Stimulated activated CD4-positive, alpha-beta T cell treated with anti-CD3 and anti-CD28 coated beads, TNF-alpha, amount 100 ng/mL, for 24 hours (primary cell): ENCODE measurements at regions not wholly inside any gene's neighbourhood (a gene's known extent, or its start where the extent isn't known, plus 50 kb on each side); places are given as distances from the start of the nearest gene placed in this dataset.

ENCODE experiments used
- DNase-seq, 3 experiments: peaks; one replicate each; pipeline ENCODE4 v3.0.0-alpha.2; 2020; ENCODE audit warnings: low read depth in 3 of 3

DNA sequence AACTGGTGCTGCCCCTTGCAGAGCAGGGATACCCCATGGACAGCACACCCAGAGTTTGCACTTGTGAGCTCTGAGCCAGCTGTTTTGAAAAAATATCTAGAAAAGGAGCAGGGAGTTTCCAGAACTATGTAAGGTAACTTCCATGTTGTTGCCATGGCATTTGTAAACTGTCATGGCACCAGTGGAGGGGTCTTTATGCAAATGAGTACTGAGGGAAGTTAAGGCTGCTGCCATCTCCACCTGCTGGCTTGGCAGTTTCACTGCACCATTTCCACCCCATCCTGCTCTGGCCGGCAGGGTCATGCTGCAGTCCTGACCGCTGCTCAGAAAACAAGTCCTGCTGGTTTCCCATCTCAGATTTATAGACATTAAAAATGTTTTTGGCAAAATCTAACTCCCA is 52.3 kb upstream of the SNTG2 start:
- no peak for DNase-seq

DNA sequence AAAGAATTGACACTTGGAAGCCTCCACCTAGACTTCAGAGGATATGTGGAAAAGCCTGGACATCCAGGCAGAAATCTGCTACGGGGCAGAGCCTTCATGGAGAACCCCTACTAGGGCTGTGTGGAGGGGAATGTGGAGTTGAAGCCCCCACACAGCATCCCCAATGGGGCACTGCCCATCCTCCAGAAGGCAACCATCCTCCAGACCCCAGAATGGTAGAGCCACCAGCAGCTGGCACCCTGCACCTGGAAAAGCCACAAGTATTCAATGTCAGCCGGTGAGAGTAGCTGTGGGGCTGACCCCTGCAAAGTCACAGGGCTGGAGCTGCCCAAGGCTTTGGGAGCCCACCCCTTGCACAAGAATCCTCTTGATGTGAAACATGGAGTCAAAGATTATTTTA is 53.6 kb upstream of the SNTG2 start:
- no peak for DNase-seq

DNA sequence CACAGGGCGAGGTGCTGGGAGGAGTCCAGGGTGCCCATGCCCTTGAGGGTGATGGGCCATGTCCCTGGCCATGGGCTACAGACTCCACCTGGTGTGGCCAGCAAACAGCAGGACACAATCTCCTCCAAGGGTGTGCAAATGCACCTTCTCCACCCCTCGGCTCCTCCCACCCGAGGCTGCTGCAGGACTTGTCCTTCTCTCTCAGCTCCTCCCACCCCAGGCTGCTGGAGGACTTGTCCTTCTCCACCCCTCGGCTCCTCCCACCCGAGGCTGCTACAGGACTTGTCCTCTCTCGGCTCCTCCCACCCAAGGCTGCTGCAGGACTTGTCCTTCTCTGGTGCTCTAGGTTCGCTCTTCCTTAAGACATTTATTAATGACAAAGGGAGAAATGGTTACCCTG is 57.3 kb upstream of the SNTG2 start:
- DNase-seq = no peak

DNA sequence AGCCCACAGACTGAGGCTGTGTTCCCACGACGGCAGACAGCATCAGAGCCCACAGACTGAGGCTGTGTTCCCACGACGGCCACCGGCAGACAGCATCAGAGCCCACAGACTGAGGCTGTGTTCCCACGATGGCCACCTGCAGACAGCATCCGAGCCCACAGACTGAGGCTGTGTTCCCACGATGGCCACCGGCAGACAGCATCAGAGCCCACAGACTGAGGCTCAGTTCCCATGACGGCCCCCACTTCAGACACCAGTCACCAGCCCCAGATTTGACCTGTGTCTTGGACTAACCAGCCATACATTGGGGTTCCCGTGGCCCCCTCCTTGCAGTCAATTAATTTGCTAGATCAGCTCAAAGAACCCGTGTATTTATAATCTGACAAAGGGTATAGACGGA is 57.8 kb upstream of the SNTG2 start:
- no peak for DNase-seq

DNA sequence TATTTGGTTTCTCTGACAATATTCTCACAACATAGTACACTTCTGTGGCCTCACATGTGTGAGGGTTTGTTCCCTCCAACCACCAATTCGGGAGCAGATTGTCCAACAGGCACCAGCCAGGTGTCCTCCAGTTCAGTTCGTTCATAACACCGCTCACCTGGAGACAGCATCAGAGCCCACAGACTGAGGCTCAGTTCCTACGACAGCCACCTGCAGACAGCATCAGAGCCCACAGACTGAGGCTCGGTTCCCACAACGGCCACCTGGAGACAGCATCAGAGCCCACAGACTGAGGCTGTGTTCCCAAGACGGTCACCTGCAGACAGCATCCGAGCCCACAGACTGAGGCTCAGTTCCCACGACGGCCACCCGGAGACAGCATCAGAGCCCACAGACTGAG is 58.2 kb upstream of the SNTG2 start:
- DNase-seq = no peak

DNA sequence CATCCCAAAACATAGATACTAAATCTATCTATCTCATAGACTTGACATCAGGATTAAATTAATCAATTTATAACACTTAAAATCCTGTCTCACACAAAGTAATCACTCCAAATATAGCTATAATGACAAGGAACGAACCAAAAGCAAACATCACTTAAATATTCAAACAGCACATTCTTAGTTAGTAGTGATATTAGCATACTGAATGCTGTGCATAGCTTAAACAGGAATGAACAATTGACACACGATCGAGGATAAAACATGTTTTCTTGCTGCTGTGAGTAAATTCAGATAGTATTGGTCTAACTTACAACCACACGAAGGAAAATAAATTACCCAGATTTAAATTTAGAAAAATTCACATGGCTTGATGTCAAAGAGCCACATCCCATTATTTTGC is 58.9 kb upstream of the SNTG2 start:
- DNase-seq = no peak

DNA sequence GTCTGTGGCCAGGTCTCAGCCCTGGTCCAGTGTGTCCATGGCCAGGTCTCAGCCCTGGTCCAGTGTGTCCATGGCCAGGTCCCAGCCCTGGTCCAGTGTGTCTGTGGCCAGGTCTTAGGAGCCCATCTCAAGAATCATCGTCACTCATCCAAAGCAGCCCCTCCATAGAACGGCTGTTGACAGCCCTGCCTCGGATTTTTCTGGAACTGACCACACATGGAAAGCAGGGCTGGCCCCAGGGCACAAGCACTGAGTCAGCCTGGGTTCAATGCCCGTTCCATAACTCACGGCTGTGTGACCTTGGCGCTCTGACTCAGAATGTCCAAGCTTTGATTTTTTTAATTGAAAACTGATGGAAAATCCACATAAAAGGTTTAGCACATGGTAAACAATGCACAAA is 59.9 kb upstream of the SNTG2 start:
- DNase-seq = no peak

DNA sequence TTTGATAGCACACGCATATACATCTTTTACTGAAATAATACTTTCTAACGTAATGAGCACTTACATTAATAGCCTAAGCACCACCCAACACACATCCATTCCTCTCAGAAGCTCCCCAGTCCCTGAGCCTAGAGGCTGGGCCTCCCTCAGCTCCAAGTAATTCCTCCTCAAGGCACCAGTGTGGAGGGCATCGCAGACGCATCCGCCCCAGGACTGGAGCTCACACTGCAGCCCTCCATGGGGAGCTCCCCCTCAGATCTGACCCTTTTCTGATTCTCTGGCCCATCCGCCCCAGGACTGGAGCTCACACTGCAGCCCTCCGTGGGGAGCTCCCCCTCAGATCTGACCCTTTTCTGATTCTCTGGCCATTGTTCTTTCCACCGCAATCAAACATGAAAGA is 60.4 kb upstream of the SNTG2 start:
- no peak for DNase-seq

DNA sequence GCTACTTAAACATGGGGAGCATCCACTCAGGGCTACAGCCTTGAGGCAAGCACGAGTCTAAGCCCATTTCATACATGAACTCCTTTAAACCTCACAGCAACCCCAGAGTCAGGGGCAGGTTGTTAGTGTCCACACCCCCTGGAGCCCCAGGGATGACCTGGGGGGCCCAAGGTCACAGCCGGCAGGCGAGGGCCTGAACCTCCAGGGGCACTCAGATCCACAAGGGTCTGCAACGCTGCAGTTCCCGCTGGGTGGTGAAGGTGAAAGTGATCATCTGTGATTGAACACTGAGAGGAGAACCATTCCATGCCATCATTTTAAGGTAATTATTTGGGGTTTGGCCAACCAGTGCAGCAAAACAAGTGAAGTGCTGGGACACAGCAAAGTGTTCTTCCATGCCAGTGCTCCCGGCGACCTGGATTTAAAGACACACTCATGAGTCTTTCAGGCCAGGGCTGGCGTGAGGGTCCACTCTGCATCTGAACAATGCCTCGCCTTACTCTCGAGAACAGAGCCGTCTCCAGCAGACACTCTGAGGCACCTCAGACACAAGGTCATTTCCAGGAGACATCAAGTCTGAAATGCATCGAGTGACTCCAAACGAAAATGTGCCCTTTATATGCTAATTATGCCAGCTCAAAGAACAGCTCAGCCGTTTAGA is 61.6 kb upstream of the SNTG2 start:
- no peak for DNase-seq

DNA sequence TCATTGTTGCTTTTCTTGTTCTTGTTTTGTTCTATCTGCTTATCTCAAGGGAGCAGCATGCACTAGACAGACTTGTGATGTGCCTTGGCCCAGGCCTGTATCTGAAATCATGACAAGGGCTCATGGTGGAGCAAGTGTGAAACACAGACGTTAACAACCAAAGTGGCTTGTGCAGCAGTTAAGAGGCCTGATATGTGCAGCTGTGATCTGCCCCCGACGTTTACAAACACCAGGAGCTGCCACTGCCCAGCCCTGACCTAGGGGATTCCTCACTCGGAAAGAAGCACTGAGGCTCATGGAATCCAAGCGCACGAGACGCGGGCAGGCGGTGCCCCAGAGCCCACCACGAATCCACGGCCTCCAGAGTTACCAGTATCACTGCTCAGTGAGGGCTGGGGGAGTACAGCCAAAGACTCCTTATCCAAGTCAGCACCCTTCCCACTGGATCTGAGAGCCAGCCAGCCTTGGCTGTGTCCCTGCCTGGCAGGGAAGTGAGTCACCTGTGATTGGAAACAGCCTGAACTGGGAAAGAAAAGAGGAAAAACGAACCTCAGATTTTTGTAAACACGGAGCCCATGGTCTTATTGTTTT is 62.3 kb upstream of the SNTG2 start:
- no peak for DNase-seq

DNA sequence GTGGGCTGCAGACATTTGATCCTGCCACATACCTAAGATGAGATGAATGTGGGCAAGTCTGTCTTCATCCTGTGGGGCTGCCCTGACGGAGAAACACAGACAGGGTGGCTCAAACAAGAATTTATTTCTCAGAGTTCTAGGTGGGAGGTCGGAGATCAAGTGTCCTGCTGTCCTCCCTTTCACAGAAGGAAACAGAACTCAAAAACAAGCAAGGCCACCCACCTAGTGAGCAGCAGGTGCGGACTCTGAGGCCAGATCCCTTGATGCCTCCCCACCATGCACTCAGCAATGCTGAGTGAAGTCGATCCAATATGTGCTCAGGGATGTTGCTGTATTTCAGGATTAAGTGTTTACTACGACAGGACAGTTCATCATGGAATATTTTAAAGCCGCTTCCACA is 63.0 kb upstream of the SNTG2 start:
- DNase-seq = no peak

DNA sequence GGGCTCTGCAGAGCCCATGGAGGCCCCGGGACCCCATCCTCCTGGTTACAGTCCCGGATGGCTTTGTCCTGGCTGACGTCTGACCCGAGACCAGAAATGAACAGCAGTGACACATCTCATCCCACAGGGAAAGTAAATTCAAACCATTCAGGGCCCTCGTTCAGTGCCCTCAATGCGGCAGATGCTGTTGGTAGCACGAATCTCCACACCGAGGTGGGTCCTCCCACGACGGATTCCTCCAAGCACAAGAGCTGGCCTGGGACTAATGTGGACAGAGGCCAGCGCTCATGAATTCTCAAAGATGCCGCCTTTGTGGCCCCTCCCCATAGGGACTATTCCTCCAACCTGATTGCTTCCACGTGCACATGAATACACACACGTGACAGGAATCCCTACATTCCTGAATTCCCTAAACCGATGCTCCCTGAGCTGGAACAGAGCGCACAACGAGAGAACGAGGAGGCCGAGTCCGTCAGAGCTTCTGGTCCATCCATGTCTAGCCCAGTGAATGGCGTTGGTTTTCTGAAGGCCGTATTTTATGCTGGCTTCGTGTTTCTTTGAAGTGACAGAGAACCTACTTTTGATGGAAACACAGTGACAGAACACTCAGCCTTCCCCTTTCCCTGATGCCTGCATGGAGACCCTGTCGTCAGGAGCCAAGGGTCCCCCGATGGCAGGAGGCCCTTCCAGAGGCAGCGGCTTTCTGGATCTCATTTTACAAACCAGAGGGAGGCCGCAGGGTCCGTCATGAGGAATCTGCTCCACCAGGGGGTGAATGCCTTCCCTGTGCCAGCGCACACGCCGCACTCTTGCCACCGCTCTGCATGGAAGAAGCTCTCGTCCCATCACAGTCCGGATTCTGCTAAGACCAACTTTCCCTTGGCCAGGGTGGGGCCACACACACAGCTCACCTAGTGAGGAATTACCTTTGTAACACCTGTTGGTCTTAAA is 64.3 kb upstream of the SNTG2 start:
- no peak for DNase-seq

DNA sequence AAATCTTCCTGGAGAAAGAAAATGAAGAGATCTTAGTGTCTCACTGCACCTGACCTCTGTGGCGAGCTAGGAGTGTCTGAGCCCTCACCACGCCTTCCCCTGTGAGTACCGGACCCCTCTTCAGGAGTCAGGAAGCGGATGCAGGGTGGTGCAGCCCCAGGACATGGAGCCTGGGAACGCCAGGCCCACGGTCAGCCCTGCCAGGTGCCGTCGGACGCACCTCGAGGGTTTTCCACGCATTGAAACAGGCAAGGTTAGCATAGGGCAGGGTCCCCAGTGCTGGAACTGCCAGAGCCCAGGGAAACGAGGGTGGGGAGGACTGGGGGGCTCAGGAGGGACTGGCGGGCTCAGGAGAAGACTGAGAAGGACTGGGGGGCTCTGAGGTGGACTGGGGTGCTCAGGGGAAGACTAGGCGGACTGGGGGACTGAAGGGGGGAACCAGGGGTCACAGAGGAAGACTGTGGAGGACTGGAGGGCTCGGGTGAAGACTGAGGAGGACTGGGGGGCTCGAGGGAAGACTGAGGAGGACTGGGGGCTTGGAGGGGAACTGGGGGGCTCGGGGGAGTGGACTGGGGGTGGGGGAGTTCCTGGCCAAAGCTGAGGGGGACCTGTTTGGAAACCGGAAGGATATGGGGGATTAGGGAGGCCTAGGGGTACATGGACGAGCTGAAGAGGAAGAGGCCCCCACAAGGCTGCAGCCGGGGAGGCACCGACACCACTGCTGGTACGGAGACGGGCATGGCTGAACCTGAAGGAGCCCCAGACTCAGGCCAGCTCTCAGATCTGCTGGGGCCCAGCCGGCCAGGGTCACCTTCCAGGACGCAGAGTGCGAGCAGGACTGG is 65.2 kb upstream of the SNTG2 start:
- DNase-seq = no peak

DNA sequence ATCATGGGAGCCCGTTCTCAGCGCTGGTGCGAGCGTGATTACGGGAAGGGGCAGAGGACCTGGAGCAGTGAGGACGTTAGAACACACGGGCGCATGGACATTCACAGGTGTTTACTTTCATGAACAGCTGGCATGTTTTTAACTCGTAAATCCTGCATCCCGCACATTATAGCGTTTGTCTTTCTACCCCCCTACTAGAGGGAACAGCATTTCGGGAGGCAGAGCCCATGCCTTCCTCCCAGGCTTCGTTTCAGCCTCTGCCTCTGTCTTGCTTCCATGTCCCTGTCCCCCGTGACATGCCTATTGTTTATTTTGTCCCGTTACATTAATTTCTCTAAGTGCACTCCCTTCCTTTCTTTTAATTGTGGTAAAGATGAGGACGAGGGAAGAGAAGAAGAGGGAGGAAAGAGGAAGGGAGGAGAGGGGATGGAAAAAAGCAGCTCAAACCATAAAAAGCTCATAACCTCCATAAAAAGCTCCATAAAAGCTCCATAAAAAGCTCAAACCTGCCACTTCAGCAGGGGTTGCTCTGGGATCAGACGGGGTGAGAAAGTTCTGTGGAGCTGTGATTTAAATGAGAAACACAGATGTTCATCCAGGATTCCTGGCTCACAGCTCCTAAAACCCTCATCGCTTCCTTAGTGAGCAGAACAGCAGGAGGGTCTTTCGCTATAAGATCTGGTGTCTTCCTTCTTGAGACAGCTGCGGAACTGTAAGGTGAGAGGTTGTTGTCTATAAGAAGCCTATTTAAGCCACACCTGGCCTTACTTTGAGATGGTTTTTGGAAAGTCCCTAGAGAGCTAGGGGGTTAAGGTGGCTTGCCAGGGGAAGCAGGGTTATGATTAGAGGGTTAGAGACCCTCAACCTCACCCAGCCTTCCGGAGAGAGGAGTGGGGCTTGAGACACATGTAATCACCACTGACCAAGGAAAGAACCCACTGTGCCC is 66.6 kb upstream of the SNTG2 start:
- DNase-seq = no peak

DNA sequence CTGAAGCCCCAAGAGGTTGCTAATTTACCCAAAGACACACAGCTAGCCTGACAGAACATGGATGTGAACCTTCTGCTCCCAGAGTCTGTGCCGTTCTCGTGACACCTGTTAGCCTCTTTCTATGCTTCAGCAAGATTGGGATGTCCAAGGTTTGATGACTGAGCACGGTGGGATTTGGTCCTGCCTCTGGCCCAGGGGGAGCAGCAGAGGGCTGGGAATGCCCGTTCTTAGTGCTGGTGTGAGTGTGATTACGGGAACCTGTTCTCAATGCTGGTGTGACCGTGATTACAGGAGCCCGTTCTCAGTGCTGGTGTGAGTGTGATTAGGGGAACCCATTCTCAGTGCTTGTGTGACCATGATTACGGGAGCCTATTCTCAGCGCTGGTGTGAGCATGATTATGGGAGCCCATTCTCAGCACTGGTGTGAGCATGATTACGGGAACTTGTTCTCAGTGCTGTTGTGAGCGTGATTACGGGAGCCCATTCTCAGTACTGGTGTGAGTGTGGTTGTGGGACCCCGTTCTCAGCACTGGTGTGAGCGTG is 67.3 kb upstream of the SNTG2 start:
- DNase-seq = no peak

DNA sequence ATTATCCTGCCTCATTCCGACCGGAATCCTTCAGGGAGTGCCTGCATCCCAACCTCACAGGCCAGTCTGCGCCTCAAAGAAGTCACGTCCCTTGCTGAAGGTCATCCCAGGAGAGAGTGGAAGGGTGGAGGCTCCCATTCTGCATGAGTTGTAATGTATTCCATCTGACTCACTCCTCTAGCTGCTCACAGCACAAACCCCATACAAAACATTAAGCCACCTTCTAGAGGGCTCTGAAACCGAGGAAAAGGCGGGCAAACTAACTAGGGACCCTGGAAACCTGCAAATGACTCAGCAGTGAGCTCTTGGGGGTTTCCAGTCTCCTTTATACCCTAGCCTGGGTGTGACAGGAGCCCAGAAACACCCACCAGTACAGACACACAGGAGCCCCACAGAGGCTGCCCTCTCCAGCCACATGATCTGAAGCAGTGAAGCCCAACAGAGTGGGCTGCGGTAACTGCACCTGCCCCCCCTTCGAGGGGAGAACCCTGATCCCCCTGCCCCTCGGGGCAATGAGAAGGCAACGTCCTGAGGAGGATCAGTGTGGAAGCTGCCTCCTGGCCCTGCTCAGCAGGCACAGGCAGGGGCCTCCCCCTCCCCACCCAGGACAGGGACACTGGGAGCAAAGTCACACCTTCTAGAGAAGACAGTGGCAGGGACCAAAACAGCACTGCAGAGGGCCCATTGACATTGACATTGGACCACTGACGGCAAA is 69.3 kb upstream of the SNTG2 start:
- no peak for DNase-seq

DNA sequence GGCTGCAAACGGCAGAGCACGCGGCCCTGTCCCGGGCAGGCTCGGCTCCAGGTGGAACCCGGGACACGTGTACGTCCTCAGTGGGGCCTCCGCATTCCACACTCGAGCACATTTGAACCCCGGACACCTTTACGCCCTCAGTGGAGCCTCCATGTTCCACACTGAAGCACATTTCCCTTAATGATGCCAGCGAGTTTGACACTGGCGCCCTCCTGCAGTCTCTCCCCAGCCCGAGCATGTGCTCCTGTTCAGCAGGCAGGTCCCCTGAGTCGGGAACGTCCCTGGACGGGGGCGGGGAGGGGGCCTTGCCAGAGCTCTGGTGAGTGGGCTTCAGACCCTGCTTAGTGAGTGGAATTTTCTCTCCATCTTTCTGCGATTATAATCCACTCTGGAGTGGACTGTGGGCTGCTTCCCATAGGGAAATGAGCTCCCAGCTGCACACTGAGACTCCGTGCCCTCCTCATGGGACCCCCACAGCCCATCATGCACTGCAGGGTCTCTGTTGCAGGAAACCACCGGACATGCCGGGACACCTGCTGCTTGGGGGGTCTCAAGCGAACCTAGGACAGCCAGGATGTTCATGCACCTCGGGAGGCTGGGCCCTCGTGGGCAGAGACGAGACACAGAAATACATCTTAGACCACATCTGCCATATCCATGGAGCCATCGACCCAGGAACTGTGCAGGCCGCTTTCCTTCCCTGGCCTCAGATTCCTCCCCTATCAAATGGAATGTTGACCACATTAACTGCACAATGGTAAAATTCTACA is 70.3 kb upstream of the SNTG2 start:
- no peak for DNase-seq

DNA sequence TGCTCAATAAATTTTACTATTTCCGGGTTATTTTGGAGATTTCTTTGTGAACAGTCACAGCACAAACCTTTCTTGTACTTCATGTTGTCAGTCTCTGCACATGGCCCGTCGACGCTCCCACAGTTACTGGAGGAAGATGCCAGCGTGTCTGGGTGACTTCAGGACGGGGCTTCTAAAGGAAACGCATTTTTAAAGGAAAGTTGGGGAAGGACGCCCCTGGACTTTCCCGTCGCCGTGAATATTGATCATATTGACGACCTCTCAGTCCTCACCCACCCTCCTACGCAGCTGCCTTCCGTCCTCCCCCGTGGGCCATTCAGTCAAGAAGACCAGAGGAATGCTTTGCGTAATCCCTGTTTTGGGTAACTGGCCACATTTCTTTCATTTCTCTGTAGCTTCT is 71.1 kb upstream of the SNTG2 start:
- no peak for DNase-seq

DNA sequence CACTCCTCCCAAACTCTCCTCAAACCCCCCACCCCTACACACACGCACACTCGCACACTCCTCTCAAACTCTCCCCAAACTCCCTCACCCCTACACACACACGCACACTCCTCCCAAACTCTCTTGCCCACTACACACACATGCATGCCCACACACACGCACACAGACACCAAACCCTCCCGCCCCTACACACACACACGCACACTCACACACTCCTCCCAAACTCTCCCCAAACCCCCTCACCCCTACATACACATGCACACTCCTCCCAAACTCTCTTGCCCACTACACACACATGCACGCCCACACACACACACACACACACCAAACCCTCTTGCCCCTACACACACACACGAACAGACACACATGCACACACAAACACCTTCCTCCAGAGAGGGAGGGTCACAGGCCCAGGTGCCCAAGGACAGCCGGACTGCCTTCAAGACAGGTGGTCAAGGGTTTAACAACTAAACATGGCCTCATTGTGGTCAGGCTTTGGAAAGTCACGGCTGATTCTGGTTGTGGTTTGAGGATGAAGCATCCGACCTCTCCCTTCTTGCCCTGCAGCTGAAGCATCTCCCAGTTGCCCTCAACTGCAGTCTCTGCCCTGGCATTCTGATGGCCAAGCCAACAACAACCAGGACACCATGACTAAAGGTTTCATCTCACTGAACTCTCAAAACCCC is 72.3 kb upstream of the SNTG2 start:
- DNase-seq = no peak
